Kidney epithelial cell (primary cell): ENCODE measurements at regions not wholly inside any gene's neighbourhood (a gene's known extent, or its start where the extent isn't known, plus 50 kb on each side); places are given as distances from the start of the nearest gene placed in this dataset.

ENCODE experiments used
- DNase-seq: peaks from one replicate; pipeline ENCODE4 v3.0.0-alpha.2; 2010; ENCODE audit warnings: low read depth
- H3K27me3 ChIP-seq: 2 replicates; pipeline ENCODE4 v1.6.0; 2011; ENCODE audit warnings: low read length; ENCODE audit not compliant: control insufficient read depth, insufficient read depth
- H3K36me3 ChIP-seq: 2 replicates; pipeline ENCODE4 v1.5.1; 2011; ENCODE audit warnings: low read length; ENCODE audit not compliant: control insufficient read depth, insufficient read depth
- H3K4me3 ChIP-seq: 2 replicates; pipeline ENCODE4 v1.5.1; 2011; ENCODE audit warnings: low read depth, mild to moderate bottlenecking, control low read depth, low read length
- CTCF ChIP-seq: IDR thresholded peaks from 2 replicates; pipeline ENCODE4 v1.5.1; 2011; ENCODE audit warnings: mild to moderate bottlenecking, moderate library complexity, low read length, control low read depth, inconsistent platforms; ENCODE audit not compliant: insufficient read depth, poor library complexity, severe bottlenecking

GRCh38 chr1:101406271-101406670 is 169.5 kb downstream of the S1PR1 start:
- TF ChIP-seq CTCF = no peak
- no peaks in the 10 kb centered on the region for H3K27me3 ChIP-seq
- no peak for DNase-seq

GRCh38 chr1:101406681-101407080 is 169.9 kb downstream of the S1PR1 start:
- TF ChIP-seq CTCF = no peak
- H3K4me3 ChIP-seq = no peak overlapping the region
- DNase-seq = no peak
- H3K27me3 ChIP-seq = no peaks in the 10 kb centered on the region
- H3K36me3 ChIP-seq = no peaks in the 10 kb centered on the region

More at GRCh38 chr1:101406271-101406670, 169.5 kb downstream of the S1PR1 start:
- no peaks in the 10 kb centered on the region for H3K36me3 ChIP-seq
- no peak overlapping the region for H3K4me3 ChIP-seq

GRCh38 chr1:101407505-101408211 is 170.8 kb downstream of the S1PR1 start:
- Histone ChIP-seq H3K36me3 (no peaks in the 10 kb centered on the region), H3K4me3 (no peak overlapping the region), H3K27me3 (no peaks in the 10 kb centered on the region)
- no peak for TF ChIP-seq CTCF
- DNase-seq = no peak

- Histone ChIP-seq H3K27me3 (no peaks in the 10 kb centered on the region), H3K36me3 (no peaks in the 10 kb centered on the region), H3K4me3 (no peak overlapping the region)
- DNase-seq = no peak
- no peak for TF ChIP-seq CTCF
These were observed 171.6 kb downstream of the S1PR1 start for GRCh38 chr1:101408212-101409042.

- DNase-seq = no peak
- H3K36me3 ChIP-seq = no peaks in the 10 kb centered on the region
- no peak for TF ChIP-seq CTCF
- no peak overlapping the region for H3K4me3 ChIP-seq
- no peaks in the 10 kb centered on the region for H3K27me3 ChIP-seq
These were observed 172.3 kb downstream of the S1PR1 start for GRCh38 chr1:101409102-101409501.
